IPS-18a (cell line): ENCODE measurements at regions not wholly inside any gene's neighbourhood (a gene's known extent, or its start where the extent isn't known, plus 50 kb on each side); places are given as distances from the start of the nearest gene placed in this dataset.
A peak's percentile ranks its signal among the peaks of the same experiment; 100 is the strongest.

Source experiments
- H3K27ac ChIP-seq: one replicate; pipeline ENCODE4 v1.5.1; 2013; ENCODE audit warnings: low read length
- H3K27me3 ChIP-seq: one replicate; pipeline ENCODE4 v1.6.1; 2013; ENCODE audit warnings: mild to moderate bottlenecking, low read length; ENCODE audit not compliant: control insufficient read depth, insufficient read depth
- H3K36me3 ChIP-seq: one replicate; pipeline ENCODE4 v1.6.1; 2013; ENCODE audit warnings: low read depth, low read length; ENCODE audit not compliant: control insufficient read depth
- H3K4me1 ChIP-seq: one replicate; pipeline ENCODE4 v1.6.1; 2013; ENCODE audit warnings: low read depth, low read length; ENCODE audit not compliant: control insufficient read depth
- H3K4me3 ChIP-seq: one replicate; pipeline ENCODE4 v1.5.1; 2013; ENCODE audit warnings: low read length
- H3K9ac ChIP-seq: one replicate; pipeline ENCODE4 v1.6.1; 2013; ENCODE audit warnings: mild to moderate bottlenecking, low read length, moderate library complexity
- H3K9me3 ChIP-seq: one replicate; pipeline ENCODE4 v1.6.1; 2013; ENCODE audit warnings: low read depth, low read length; ENCODE audit not compliant: control insufficient read depth

GRCh38 chr3:27545061-27545460, 60.9 kb upstream of the SLC4A7 start:
- Histone ChIP-seq H3K9me3 (no peaks in the 10 kb centered on the region), H3K9ac (no peak overlapping the region), H3K27me3 (no peaks in the 10 kb centered on the region), H3K4me3 (no peak overlapping the region), H3K4me1 (peaks cover 4% of the 10 kb centered on the region), H3K36me3 (no peaks in the 10 kb centered on the region), H3K27ac (no peak overlapping the region)

GRCh38 chr3:27544372-27544865, 60.2 kb upstream of the SLC4A7 start:
- Histone ChIP-seq H3K27me3 (no peaks in the 10 kb centered on the region), H3K27ac (no peak overlapping the region), H3K36me3 (no peaks in the 10 kb centered on the region), H3K9me3 (no peaks in the 10 kb centered on the region), H3K4me1 (peaks cover 4% of the 10 kb centered on the region), H3K9ac (no peak overlapping the region), H3K4me3 (peak overlapping the region; percentile 20)

GRCh38 chr3:27542476-27542875, 58.3 kb upstream of the SLC4A7 start:
- Histone ChIP-seq H3K27me3 (no peaks in the 10 kb centered on the region), H3K4me1 (peaks cover 4% of the 10 kb centered on the region), H3K9me3 (no peaks in the 10 kb centered on the region), H3K27ac (no peak overlapping the region), H3K36me3 (no peaks in the 10 kb centered on the region), H3K9ac (no peak overlapping the region), H3K4me3 (no peak overlapping the region)

GRCh38 chr3:27540231-27540630, 56.0 kb upstream of the SLC4A7 start:
- Histone ChIP-seq H3K4me1 (peaks cover 12% of the 10 kb centered on the region), H3K36me3 (no peaks in the 10 kb centered on the region), H3K9me3 (no peaks in the 10 kb centered on the region), H3K27me3 (no peaks in the 10 kb centered on the region), H3K27ac (no peak overlapping the region), H3K4me3 (no peak overlapping the region), H3K9ac (no peak overlapping the region)

- Histone ChIP-seq H3K9ac (no peak overlapping the region), H3K36me3 (no peaks in the 10 kb centered on the region), H3K27me3 (no peaks in the 10 kb centered on the region), H3K27ac (no peak overlapping the region), H3K9me3 (no peaks in the 10 kb centered on the region), H3K4me3 (no peak overlapping the region), H3K4me1 (peaks cover 38% of the 10 kb centered on the region)
These were observed 52.3 kb upstream of the SLC4A7 start for GRCh38 chr3:27536491-27536890.

- H3K4me3 ChIP-seq, result no peak overlapping the region
- no peak overlapping the region for H3K9ac ChIP-seq
- no peak overlapping the region for H3K27ac ChIP-seq
These were observed 51.7 kb upstream of the SLC4A7 start for GRCh38 chr3:27535809-27536392.

GRCh38 chr3:27533718-27534573, 49.8 kb upstream of the SLC4A7 start:
- Histone ChIP-seq H3K27ac (peak overlapping the region; percentile 48), H3K4me3 (peak overlapping the region; percentile 11), H3K9ac (no peak overlapping the region)

More at GRCh38 chr3:27535809-27536392, 51.7 kb upstream of the SLC4A7 start:
- no peaks in the 10 kb centered on the region for H3K9me3 ChIP-seq
- no peaks in the 10 kb centered on the region for H3K27me3 ChIP-seq
- peaks cover 44% of the 10 kb centered on the region for H3K4me1 ChIP-seq
- H3K36me3 ChIP-seq, result no peaks in the 10 kb centered on the region

More at GRCh38 chr3:27533718-27534573, 49.8 kb upstream of the SLC4A7 start:
- peaks cover 47% of the 10 kb centered on the region for H3K4me1 ChIP-seq
- H3K27me3 ChIP-seq, result no peaks in the 10 kb centered on the region
- no peaks in the 10 kb centered on the region for H3K36me3 ChIP-seq
- H3K9me3 ChIP-seq, result no peaks in the 10 kb centered on the region
